ENCODE measurements at regions not wholly inside any gene's neighbourhood (a gene's known extent, or its start where the extent isn't known, plus 50 kb on each side); places are given as distances from the start of the nearest gene placed in this dataset.

GRCh38 chr10:106134326-106135000 lies 1030.0 kb downstream of the SORCS1 start:
- TF ChIP-seq CTCF (IDR thresholded peaks at IDR 0.05; ENCODE audit: low read length): no peak
- TF ChIP-seq EZH2 (optimal IDR thresholded peaks at IDR 0.05; ENCODE audit: low read depth, low read length): no peak
- no peak for TF ChIP-seq EZH2phosphoT487 (IDR thresholded peaks at IDR 0.05; ENCODE audit: low read length)

All from MM.1S (cell line).